HK-2 (cell line): ENCODE measurements at regions not wholly inside any gene's neighbourhood (a gene's known extent, or its start where the extent isn't known, plus 50 kb on each side); places are given as distances from the start of the nearest gene placed in this dataset.

Experiments
- DNase-seq: peaks from one replicate; pipeline ENCODE4 v3.0.0-alpha.2; 2018; ENCODE audit not compliant: unreplicated experiment

DNA sequence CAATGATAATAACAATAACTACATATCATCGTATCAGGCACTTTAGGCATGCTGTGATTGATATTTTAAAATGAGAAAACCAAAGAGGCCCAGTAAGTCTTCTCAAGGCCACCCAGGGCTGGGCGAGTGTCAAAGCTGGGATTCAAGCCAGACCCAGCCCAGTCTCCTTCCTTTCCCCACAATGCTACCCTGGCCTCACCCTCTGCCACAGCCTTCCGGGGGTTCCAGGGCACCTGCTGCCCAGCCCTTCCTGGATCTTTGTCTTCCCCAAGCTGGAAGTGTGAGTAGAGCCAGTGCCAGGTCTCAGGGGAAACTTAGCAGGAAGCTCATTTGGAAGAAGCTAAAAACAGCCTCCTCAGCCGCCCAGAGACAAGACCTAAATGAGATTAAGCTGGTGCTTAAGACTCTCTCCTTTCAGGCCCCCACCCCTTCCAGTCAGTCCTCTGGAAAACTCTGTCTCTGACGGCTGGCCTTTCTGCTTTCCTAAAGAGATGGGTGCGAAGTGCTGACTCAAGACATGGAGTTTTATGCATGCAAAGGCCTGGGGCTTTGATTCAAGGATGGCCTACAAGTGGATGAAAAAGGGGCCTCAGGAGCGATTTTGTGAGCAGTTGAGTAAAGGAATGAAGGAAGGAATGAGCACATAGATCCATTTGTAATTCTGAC lies 184.2 kb downstream of the KCNA5 start:
- DNase-seq: no peak

DNA sequence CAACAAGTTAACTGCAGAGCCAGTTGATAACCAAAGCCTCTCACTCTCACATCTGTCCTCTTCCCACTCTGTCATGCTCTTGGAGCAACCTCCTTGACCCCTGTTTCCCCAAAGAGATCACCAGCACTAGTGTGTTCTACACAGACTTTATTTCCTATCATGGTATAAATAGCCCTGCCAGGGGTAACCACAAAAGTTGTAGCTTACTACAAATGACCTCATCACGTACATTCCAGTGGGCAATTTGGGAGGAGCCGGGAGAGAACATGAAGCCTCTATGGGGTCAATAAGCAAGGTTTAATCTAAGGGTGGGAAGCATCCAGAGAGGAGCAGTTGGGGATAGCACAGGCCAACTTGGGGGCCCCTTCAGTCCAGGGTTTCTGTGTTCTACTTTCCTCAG lies 186.5 kb downstream of the KCNA5 start:
- no peak for DNase-seq

DNA sequence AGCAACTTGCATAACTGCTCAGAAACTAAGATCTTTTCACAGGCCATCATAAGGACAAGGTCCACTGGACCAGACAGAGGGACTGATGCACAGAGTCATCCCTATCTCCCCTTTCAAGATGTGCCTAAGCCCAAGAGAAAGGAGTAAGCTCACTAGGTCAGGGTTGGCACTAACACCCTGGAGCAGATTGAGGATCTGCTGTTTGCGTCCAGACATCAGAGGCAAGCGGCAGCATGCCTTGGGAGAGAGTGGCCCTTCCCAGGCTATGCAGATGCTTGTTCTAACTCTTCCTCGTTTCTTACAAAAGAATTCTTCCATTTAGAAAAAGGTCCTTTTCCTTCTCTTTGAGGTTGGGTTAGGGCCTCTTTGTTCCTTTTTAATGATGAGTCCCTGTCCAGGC lies 187.2 kb downstream of the KCNA5 start:
- DNase-seq: no peak

DNA sequence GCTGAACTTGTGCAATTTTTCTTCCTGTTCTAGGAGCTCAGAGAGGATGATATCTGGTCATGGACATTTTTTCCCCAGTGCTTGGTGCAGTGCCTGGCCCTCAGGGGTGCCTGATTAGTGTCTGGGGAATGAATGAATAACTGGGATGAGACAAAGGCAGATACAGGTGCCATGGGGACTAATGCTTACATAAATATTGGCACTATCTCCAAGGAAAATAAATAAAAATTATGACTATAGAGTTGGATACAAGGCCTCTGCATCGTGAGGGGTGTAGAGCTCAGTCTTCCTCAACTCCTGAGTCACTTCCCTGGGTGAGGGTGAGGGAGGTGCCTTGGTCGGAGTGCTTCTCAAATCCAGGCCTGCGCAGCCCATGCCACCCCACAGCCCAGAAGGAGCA lies 188.6 kb downstream of the KCNA5 start:
- DNase-seq: no peak

DNA sequence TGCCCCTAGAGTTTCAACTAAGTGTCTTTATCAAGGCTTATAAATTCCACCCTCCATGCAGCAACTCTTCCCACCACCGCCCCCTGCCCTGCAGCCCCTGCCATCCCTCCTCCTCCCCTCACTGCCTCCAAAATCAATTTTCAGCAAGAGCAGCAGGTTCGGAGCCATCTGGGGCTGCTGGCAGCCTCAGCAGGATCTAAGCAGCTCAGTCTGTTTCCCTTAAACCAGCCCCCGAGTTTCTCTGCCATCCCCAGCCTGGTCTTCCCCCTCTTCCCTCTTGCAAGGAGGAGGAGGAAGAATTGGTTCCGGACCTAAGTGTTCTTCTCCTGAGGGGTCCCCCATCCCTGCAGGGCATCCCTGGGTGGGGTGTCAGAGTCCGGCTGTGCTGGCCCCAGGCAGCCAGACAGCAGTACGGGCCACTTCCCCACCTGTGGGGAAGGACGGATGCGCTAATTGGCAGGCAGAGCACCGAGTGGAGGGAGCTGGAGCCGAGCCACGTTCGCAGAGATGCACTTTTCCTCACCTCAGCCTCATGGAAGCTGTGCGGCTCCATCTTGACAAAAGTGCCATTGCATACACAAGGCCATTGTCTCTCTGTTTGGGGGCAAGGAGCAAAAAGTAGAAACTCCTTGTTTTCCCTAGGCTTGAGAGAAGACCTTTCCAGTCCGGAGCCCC lies 189.3 kb downstream of the KCNA5 start:
- no peak for DNase-seq

DNA sequence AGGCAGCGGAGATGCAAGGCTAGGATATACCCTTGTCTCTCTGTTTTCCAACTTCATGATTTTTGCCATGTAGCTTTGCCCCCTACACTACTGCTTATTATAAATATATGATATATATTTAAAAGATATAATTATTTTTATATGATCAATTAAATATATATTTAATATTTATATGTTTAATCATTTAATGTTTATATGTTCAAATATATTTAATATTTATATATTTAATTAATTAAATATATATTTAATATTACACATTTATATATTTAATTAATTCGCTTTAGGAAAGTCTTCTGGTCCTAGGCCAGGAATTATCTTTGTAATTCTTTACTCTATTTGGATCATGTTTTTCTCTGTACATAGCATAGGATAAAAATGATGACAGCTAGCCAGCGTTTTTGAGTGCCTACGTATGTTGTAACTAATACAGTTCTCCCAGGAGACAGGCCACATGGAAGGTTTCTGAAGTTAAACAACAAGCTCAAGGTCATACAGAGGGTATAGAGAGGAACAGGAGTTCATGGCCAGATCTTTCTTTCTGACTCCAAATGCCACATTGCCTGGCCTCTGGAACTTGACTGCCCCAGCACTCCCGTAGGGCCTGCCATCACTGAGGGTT lies 192.5 kb downstream of the KCNA5 start:
- no peak for DNase-seq

DNA sequence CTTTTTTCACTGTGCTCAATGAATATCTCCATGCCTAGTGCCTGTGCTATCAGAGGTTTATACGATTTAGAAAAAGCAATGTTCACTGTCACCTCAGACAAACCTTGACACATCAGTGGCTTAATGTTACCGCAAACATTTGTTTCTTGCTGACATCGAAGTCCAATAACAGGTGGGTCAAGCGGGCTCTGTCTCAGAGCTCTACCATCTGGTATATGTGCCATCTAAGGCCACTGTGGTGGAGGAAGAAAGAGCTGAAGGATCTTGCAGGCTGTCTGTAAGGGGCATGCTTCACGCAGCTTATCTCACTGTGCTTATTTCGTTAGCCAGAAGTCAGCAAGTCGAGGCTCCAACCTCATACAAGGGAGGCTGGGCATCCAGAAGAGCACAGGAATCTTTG lies 189.5 kb upstream of the NTF3 start:
- DNase-seq: no peak

DNA sequence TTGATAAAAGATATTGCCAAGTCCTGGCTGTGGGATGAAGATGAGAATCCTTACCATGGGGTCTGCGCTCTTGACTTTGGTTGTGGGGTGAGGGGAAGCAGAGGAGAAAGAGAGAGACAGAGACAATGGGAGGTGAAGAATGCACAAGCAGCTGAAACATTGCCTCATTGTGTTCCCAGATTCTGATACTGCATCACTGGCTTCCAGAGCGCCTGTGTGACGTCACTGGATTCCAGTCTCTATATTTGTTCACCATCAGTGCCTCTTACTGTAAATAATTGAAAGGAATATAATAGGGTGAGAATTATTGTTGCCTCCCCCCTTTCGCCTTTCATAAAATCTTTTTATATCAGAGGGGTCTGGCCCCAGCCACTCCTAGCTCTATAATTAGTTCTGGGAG lies 188.9 kb upstream of the NTF3 start:
- DNase-seq: no peak

DNA sequence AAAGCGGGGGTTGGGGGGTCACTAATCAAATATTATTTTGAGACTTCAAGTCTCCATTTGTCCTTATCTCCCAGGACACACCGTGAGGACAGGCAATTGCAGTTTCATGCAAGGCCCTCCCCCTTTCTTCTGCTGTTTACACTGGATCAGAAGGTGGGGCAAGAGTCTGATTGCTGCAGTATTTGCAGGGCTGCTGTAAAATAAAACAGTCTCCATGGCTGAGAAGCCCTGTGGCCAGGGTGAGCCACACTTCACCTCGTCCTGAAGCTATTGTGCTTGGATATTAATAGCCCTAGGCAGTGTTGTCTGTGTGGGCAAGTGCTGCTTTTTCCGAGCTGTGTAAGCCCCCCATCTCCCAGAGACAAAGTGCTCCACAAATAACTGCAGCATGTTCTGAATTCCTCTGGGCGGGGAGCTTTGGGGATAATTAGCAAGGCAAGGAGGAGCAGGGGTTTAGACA lies 187.4 kb upstream of the NTF3 start:
- no peak for DNase-seq

DNA sequence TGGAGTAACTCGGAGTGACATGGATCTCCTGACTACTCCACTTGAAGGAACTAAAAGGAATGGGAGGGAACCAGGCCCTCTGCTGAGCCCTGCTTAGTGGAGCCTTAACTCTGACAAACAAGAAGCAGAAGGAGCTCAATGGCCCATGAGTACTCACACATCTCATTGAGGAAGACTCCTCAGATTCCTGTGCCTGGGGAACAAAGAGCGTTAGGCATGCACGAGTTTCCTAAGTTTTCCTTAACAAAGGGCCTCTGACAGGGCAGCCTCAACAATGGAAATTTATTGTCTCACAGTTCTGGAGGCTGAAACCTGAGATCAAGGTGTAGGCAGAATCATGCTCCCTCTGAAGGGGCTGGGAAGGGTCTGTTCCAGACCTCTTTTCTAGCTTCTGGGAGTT lies 185.7 kb upstream of the NTF3 start:
- no peak for DNase-seq

DNA sequence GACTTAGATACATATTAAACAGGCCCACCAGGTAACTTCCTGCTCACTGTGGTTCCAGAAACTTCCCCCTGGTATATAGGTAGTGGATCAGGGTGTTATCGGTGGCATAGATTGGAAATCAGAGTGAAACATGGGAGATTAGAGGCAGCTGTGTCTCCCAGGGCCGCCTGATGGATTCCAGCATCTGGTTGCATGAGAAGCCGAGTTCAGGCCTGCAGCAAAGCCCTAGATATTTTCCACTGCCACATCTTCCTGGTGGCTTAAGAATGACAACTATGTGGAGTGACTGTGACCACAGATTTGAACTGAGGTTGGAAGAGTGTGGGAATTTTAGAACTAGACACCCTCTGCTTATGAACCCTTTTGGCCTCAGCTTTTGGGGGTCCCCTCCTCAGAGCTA lies 184.8 kb upstream of the NTF3 start:
- DNase-seq: no peak

DNA sequence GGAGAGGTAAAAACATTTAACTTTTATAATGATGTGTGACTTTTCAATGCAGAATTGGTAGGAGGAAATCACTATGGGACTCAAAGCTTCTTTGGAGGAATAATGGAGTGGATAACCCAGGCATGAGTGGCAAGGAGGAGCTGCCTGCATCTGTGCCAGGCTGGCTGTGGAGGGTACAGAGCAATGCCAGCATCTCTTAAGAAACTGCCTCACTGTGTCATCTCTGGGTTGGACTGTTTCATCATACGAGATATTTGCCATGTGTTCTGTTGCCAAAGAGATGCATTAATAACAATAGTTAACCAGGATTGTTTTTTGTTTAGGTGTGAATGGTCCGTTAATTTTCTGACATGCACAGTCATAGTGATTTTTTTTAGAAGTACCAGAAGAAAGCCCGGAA lies 183.7 kb upstream of the NTF3 start:
- no peak for DNase-seq

DNA sequence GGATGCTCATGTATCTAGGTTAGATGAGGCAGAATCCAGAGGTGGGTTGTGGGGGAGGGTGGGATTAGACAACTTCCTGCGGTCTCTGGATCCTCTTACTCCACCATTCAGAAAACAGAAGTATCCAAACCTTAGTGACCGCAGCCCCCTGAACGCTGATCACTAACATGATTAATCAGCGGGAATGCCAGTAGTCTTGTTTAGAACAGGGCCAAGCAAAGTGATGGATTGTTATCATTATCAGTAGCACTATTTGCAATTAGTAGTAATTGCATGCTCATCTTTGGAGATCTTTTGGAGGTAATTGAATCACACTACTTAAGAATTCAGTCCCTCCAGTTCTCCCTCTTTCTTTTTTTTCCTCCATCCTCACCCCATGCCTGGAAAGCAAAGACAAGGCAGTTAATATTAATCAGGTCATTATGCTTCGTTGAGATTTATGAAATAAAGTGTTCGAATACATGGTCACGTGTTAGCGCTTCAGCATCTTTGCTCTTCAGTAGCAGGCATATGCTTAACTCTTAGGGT lies 182.8 kb upstream of the NTF3 start:
- DNase-seq: no peak

DNA sequence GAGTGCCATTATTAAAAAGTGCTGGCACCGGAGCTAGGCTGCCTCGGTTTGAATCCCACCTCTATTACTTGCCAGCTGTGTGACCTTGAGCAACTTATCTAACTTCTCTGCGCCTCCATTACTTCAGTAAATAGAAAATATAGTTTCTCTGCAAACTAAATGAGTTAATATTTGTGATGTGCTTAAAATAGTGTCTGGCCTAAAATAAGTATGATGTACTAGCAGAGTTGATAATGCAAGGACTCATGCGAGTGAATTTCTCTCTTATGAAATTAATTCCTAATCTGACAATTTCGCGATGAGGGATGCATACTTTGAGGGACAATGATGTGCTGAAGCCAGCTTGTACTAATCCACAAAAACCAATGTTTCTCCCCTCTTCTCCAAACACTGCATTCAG lies 180.8 kb upstream of the NTF3 start:
- no peak for DNase-seq

DNA sequence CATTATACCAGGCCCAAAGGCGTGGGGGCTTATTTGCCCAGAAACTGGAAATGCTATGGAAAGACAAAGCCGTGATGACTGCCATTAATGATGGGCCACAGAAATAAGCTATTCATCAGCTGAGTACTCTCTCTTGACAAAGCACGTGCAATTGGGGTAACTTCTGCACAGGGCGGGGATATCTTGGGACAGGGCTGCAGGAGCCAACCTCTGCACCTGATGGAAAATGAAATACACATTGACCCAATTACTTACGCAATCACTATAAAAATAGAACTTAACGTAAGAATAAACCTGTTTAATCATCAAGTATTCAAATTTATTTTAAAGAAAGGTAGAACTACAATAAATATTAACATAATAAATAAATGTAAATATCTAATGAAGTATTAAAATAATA lies 180.1 kb upstream of the NTF3 start:
- no peak for DNase-seq

DNA sequence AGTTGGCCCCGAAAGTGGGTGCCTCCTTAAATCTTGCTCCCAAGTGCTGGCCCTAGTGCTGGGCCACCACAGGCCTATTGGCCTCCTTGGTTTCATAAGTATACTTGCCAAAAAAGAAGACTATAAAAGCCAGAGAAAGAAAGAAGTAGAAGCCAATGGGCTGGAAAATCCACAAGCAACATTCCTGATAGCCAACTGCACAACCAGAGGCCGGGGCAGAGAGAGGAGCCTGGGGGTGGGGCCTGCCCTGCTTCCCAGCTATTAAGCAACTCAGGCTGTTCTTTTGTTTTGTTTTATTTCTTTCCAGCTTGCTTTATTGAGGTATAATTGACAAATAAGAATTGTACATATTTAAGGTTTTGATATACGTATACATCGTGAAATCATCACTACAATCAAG lies 177.2 kb upstream of the NTF3 start:
- DNase-seq: no peak

DNA sequence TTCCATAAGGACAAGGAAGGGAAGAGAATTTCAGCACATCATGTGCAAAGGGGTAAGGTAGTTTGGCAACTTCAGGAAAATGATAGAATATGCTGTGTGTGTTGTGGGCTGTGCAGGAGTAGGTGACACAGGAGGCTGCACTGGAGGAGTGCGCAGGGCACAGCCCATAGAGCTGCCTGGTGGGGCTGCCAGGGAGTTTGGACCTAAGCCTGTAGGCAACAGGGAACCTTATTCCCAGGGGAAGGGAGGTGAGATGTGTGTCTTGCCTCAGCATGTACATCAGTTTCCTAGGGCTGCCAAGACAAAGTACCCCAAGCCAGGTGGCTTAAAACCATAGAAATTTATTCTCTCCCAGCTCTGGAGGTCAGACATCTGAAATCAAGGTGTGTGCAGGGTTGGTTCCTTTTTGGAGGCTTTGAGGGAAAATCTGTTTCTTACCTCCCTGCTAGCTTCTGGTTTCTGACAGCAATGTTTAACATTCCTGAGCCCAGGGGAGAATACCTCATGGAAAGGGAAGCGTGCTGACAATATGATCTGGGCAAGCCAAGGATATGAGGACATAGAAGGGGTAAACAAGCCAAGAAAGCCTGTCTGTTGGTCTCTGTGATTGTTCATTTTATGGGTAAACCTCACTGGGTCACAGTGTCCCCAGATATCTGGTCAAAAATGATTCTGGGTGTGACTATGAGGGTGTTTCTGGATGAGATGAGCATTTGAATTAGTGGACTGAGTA lies 174.0 kb upstream of the NTF3 start:
- no peak for DNase-seq

DNA sequence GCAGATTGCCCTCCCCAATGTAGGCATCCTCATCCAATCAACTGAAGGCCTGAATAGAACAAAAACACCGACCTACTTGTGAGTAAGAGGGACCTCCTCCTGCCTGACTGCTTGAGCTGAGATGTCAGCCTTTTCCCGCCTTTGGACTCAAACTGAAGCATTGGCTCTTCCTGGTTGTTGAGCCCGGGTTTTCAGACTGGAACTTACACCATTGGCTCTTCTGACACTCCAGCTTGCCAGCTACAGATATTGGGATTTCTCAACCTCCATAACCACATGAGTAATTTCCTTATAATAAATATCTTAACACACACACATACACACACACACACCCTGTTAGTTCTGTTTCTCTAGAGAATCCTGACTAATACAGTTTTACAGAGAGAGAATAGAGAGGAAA lies 173.4 kb upstream of the NTF3 start:
- no peak for DNase-seq

DNA sequence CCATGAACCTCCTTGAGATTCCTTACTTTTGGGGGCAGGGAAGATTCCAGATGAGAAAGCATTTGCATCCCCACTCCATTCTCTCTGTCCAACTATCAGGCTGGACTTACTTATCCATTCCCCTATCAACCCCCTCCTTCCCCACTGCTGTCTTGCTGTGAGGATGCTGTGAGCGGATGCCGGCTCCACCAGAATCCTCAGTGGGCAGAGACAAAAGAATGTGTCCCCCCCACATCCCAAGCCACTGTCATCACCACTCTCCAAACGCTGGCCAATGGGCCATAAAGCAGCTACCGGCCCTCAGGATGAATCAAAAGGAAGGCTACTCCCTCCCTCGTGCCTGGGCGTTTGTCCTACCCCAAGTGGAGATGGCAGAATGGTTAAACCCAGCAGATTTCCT lies 173.0 kb upstream of the NTF3 start:
- no peak for DNase-seq

DNA sequence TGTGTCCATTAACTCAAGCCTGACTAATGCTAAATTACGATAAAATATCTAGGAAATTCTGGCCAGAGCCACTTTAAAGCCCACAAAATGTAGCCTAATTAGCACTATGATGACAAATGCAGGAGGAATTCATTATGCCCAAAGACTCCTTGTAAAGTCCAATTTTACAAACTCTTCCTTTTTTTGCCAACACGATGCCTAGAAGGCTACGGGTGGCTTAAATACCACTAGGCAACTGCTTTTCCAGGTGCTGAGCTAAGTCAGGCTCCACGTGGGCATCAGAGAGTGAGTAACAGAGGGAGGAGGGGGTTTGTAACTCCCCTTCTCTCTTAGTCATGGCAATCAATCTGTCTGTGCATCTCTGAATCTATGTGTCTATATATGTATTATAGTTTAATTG lies 172.4 kb upstream of the NTF3 start:
- no peak for DNase-seq

DNA sequence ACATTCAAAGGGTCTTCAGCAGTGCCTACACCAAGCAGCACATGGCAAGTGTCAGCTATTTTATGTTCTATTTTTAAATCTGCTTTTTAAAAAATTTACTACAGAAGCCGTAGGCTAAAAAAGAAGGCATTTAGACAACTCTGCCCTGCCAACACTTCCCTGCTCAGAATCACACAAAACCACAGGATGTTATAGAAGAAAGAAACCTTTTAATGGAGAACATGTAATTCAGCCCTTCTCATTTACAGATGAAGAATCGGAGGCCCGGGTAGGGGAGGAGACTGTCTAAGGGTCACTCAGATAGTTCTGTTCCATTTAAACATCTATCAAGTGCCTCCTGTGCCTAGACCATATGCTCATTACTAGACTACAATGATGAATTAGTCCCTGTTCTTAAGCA lies 171.8 kb upstream of the NTF3 start:
- DNase-seq: no peak

DNA sequence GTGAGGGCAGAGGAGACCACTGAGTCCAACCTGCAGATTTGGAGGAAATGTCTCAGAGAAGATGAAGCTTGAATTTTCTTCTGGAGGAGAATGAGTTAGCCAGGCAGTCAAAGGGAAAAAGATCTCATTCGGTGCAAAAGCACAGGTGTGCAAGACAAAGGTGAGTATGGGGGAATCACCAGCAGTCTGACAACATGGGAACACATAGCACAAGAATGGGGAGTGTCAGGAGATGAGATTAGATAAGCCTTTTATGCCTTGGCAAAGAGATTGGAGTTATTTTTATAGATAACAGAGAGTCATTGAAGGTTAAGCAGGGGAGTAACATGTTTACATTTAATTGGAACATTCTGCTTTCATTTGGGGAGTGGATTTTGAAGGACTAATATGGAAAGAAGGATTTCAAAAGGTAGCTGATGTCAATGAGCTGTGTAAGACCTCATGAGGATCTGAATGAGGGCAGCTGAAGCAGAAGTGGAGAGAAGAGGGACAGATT lies 171.3 kb upstream of the NTF3 start:
- DNase-seq: no peak
